Activated B cell treated with CpG ODN at 0.5 μM for 24 hours (primary cell): ENCODE measurements at regions not wholly inside any gene's neighbourhood (a gene's known extent, or its start where the extent isn't known, plus 50 kb on each side); places are given as distances from the start of the nearest gene placed in this dataset.

ENCODE experiments used
- ATAC-seq: fragments of 200-7000 bp; cut with Tn5 transposase; one replicate; pipeline ENCODE4 v1.10.0; 2021; ENCODE audit warnings: low read depth, mild to moderate bottlenecking, moderate library complexity
- CTCF ChIA-PET: fragments of 350-600 bp; sonication (Branson Sonifier 250); formaldehyde crosslinking; loops from one replicate; lab custom pipeline; 2021; ENCODE audit warnings: antibody characterized with exemption; lab: Charles Lee
- POLR2A ChIA-PET: fragments of 350-600 bp; sonication (Branson Sonifier 250); formaldehyde crosslinking; loops from one replicate; lab custom pipeline; 2021; ENCODE audit warnings: antibody characterized with exemption; lab: Charles Lee
- DNase-seq: peaks from one replicate; pipeline ENCODE4 v3.0.0; 2022
- H3K27ac Mint-ChIP-seq: one replicate; pipeline ENCODE4 v1.8.0; 2020; ENCODE audit warnings: mixed read lengths
- H3K27me3 Mint-ChIP-seq: one replicate; pipeline ENCODE4 v1.8.0; 2021; ENCODE audit warnings: mixed read lengths
- H3K36me3 Mint-ChIP-seq: one replicate; pipeline ENCODE4 v1.8.0; 2021; ENCODE audit warnings: low read depth, mixed read lengths
- H3K4me1 Mint-ChIP-seq: one replicate; pipeline ENCODE4 v1.8.0; 2021; ENCODE audit warnings: mixed read lengths
- H3K4me3 Mint-ChIP-seq: one replicate; pipeline ENCODE4 v1.8.0; 2020; ENCODE audit warnings: mild to moderate bottlenecking, mixed read lengths
- H3K9me3 Mint-ChIP-seq: one replicate; pipeline ENCODE4 v1.8.0; 2020; ENCODE audit warnings: mixed read lengths
- CTCF ChIP-seq: fragments of 200-600 bp; IDR thresholded peaks from one replicate; pipeline ENCODE4 v1.8.0; 2022; ENCODE audit warnings: antibody characterized with exemption, mild to moderate bottlenecking
- intact Hi-C: fragments of 100-400 bp; cut with micrococcal nuclease; formaldehyde crosslinking; loops from one replicate; pipeline ENCODE4 v1.15.1; 2024

- TF ChIP-seq CTCF = no peak
- Mint-ChIP-seq H3K36me3 (no peaks in the 10 kb centered on the region), H3K4me3 (no peak overlapping the region), H3K27ac (no peak overlapping the region), H3K4me1 (no peaks in the 10 kb centered on the region), H3K27me3 (no peaks in the 10 kb centered on the region), H3K9me3 (peaks cover 9% of the 10 kb centered on the region)
- intact Hi-C loops = no loop called here
- POLR2A ChIA-PET = no interaction called here
- DNase-seq (no peak), ATAC-seq (no peak)
- CTCF ChIA-PET = no interaction called here
Observed at GRCh38 chr2:51237626-51238271, 205.8 kb upstream of the NRXN1 start.

- no peak for TF ChIP-seq CTCF
- ATAC-seq (no peak), DNase-seq (no peak)
- H3K4me1 Mint-ChIP-seq = no peaks in the 10 kb centered on the region
- no peak overlapping the region for H3K4me3 Mint-ChIP-seq
- H3K36me3 Mint-ChIP-seq = no peaks in the 10 kb centered on the region
- peaks cover 12% of the 10 kb centered on the region for H3K9me3 Mint-ChIP-seq
- POLR2A ChIA-PET = no interaction called here
- CTCF ChIA-PET = no interaction called here
- H3K27me3 Mint-ChIP-seq = no peaks in the 10 kb centered on the region
- intact Hi-C loops = no loop called here
- H3K27ac Mint-ChIP-seq = no peak overlapping the region
Observed at GRCh38 chr2:51232027-51232426, 200.1 kb upstream of the NRXN1 start.

- intact Hi-C loops = no loop called here
- DNase-seq = no peak
- no peaks in the 10 kb centered on the region for H3K4me1 Mint-ChIP-seq
- H3K27ac Mint-ChIP-seq = no peak overlapping the region
- peaks cover 12% of the 10 kb centered on the region for H3K9me3 Mint-ChIP-seq
- H3K36me3 Mint-ChIP-seq = no peaks in the 10 kb centered on the region
- POLR2A ChIA-PET = no interaction called here
- CTCF ChIA-PET = no interaction called here
- no peak for ATAC-seq
- no peaks in the 10 kb centered on the region for H3K27me3 Mint-ChIP-seq
- TF ChIP-seq CTCF = no peak
- no peak overlapping the region for H3K4me3 Mint-ChIP-seq
Observed at GRCh38 chr2:51231071-51231470, 199.1 kb upstream of the NRXN1 start.

- no peak overlapping the region for H3K27ac Mint-ChIP-seq
- H3K4me1 Mint-ChIP-seq = no peaks in the 10 kb centered on the region
- CTCF ChIA-PET = no interaction called here
- DNase-seq = no peak
- no peak for TF ChIP-seq CTCF
- no peak overlapping the region for H3K4me3 Mint-ChIP-seq
- ATAC-seq = no peak
- POLR2A ChIA-PET = no interaction called here
- H3K36me3 Mint-ChIP-seq = no peaks in the 10 kb centered on the region
- no peaks in the 10 kb centered on the region for H3K27me3 Mint-ChIP-seq
- peaks cover 12% of the 10 kb centered on the region for H3K9me3 Mint-ChIP-seq
- intact Hi-C loops = no loop called here
Observed at GRCh38 chr2:51225377-51225776, 193.4 kb upstream of the NRXN1 start.

GRCh38 chr2:51224790-51225189 lies 192.9 kb upstream of the NRXN1 start:
- DNase-seq (no peak), ATAC-seq (no peak)
- intact Hi-C loops = no loop called here
- ChIA-PET CTCF (no interaction called here), POLR2A (no interaction called here)
- Mint-ChIP-seq H3K9me3 (peaks cover 12% of the 10 kb centered on the region), H3K4me1 (no peaks in the 10 kb centered on the region), H3K27me3 (no peaks in the 10 kb centered on the region), H3K27ac (no peak overlapping the region), H3K36me3 (no peaks in the 10 kb centered on the region), H3K4me3 (no peak overlapping the region)
- TF ChIP-seq CTCF = no peak
